Astrocyte (in vitro differentiated cells and primary cell): ENCODE measurements at regions not wholly inside any gene's neighbourhood (a gene's known extent, or its start where the extent isn't known, plus 50 kb on each side); places are given as distances from the start of the nearest gene placed in this dataset.

Experiments used
- EZH2 ChIP-seq: IDR thresholded peaks from 2 replicates; pipeline ENCODE4 v1.6.1; 2012; ENCODE audit warnings: mild to moderate bottlenecking, low read length, inconsistent platforms; ENCODE audit not compliant: insufficient read depth
- TF ChIP-seq, protein P1 (sequence below): IDR thresholded peaks from 2 replicates; pipeline ENCODE4 v1.5.1; 2011; ENCODE audit warnings: low read depth, mild to moderate bottlenecking, inconsistent platforms, low read length, moderate library complexity; ENCODE audit not compliant: insufficient read depth

DNA sequence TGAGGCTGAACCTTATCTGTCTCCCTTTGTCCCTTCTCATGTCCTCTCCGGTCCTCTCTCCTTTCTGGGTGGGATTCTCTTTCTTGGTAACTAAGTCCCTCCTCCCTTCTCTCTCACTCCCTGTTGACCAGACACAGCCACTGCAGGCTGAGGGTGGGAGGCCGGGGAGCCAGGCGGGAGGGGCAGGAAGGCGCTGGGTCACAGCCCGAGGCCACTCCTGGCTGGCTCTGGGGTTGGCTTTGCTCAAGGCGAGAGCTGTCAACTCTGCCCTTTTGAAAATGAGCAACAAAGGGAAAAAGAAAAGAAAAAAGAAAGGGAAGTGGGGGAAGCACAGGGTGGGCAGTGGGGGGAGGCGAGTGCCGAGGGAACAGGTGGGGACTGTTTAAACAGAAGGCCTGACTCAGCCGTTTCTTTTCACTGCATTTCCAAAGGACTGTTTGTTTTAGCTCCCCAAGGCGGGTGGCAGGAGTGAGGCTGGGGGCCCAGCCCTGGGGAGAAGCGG is 70.5 kb upstream of the IGFBP5 start:
- TF ChIP-seq, protein P1, sequence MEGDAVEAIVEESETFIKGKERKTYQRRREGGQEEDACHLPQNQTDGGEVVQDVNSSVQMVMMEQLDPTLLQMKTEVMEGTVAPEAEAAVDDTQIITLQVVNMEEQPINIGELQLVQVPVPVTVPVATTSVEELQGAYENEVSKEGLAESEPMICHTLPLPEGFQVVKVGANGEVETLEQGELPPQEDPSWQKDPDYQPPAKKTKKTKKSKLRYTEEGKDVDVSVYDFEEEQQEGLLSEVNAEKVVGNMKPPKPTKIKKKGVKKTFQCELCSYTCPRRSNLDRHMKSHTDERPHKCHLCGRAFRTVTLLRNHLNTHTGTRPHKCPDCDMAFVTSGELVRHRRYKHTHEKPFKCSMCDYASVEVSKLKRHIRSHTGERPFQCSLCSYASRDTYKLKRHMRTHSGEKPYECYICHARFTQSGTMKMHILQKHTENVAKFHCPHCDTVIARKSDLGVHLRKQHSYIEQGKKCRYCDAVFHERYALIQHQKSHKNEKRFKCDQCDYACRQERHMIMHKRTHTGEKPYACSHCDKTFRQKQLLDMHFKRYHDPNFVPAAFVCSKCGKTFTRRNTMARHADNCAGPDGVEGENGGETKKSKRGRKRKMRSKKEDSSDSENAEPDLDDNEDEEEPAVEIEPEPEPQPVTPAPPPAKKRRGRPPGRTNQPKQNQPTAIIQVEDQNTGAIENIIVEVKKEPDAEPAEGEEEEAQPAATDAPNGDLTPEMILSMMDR: no peak
- no peak for TF ChIP-seq EZH2
